Colonic mucosa (tissue), 4 donors: ENCODE measurements at regions not wholly inside any gene's neighbourhood (a gene's known extent, or its start where the extent isn't known, plus 50 kb on each side); places are given as distances from the start of the nearest gene placed in this dataset.

ENCODE experiments used
- DNase-seq: peaks from one replicate; pipeline ENCODE4 v3.0.0-alpha.2; 2020
- H3K27ac ChIP-seq: fragments of 200-600 bp; one replicate; pipeline ENCODE4 v1.8.0; 2021
- H3K27me3 ChIP-seq: fragments of 200-600 bp; one replicate; pipeline ENCODE4 v1.8.0; 2021
- H3K36me3 ChIP-seq: fragments of 200-600 bp; one replicate; pipeline ENCODE4 v1.8.0; 2021
- H3K4me1 ChIP-seq: fragments of 200-600 bp; one replicate; pipeline ENCODE4 v1.8.0; 2021; ENCODE audit warnings: mild to moderate bottlenecking
- H3K4me3 ChIP-seq: fragments of 200-600 bp; one replicate; pipeline ENCODE4 v1.8.0; 2021
- H3K9ac ChIP-seq, 2 donors: one replicate each; pipeline ENCODE4 v1.7.0; 2013; ENCODE audit warnings: control low read depth in 2 of 2, low read depth in 2 of 2, low read length in 2 of 2
- H3K9me3 ChIP-seq: fragments of 200-600 bp; one replicate; pipeline ENCODE4 v1.8.0; 2021
- CTCF ChIP-seq: fragments of 200-600 bp; IDR thresholded peaks from one replicate; pipeline ENCODE4 v1.8.0; 2022; ENCODE audit warnings: antibody characterized with exemption, mild to moderate bottlenecking
- intact Hi-C: fragments of 100-400 bp; cut with DNase I; formaldehyde crosslinking; loops from one replicate; pipeline ENCODE4 v1.14.1; 2022
- donor health status: healthy.
- donor health status: DM: no; HTN: no; CAD: no.
- donor health status: DM: no; HTN: no; CAD: no.

GRCh38 chr3:30518181-30518864, 88.1 kb upstream of the TGFBR2 start:
- no peak overlapping the region for H3K9ac ChIP-seq

GRCh38 chr3:30518872-30519271, 87.5 kb upstream of the TGFBR2 start:
- no peaks in the 10 kb centered on the region for H3K4me1 ChIP-seq
- H3K9ac ChIP-seq = no peak overlapping the region

More at GRCh38 chr3:30518181-30518864, 88.1 kb upstream of the TGFBR2 start:
- DNase-seq = peak; percentile 40
- H3K4me3 ChIP-seq = no peak overlapping the region
- no peaks in the 10 kb centered on the region for H3K4me1 ChIP-seq
- no peak overlapping the region for H3K27ac ChIP-seq
- intact Hi-C loops = loop anchor here (10.0 kb wide), 1 partner anchor 1024 kb away; no protein-coding TSS in a partner anchor
- TF ChIP-seq CTCF = no peak
- no peaks in the 10 kb centered on the region for H3K9me3 ChIP-seq
- H3K36me3 ChIP-seq = no peaks in the 10 kb centered on the region
- H3K27me3 ChIP-seq = no peaks in the 10 kb centered on the region

GRCh38 chr3:30520699-30521098, 85.7 kb upstream of the TGFBR2 start:
- H3K4me1 ChIP-seq = no peaks in the 10 kb centered on the region
- intact Hi-C loops = no loop called here
- H3K4me3 ChIP-seq = no peak overlapping the region
- no peaks in the 10 kb centered on the region for H3K36me3 ChIP-seq
- no peak for DNase-seq
- no peak overlapping the region for H3K9ac ChIP-seq
- no peak overlapping the region for H3K27ac ChIP-seq
- H3K9me3 ChIP-seq = no peaks in the 10 kb centered on the region
- no peaks in the 10 kb centered on the region for H3K27me3 ChIP-seq
- TF ChIP-seq CTCF = no peak

More at GRCh38 chr3:30518872-30519271, 87.5 kb upstream of the TGFBR2 start:
- no peak for TF ChIP-seq CTCF
- DNase-seq = no peak
- Histone ChIP-seq H3K27ac (no peak overlapping the region), H3K9me3 (no peaks in the 10 kb centered on the region), H3K4me3 (no peak overlapping the region), H3K36me3 (no peaks in the 10 kb centered on the region), H3K27me3 (no peaks in the 10 kb centered on the region)
- intact Hi-C loops = loop anchor here (10.0 kb wide), 1 partner anchor 1024 kb away; no protein-coding TSS in a partner anchor

- Histone ChIP-seq H3K27ac (no peak overlapping the region), H3K27me3 (no peaks in the 10 kb centered on the region), H3K4me3 (no peak overlapping the region), H3K9me3 (no peaks in the 10 kb centered on the region), H3K36me3 (no peaks in the 10 kb centered on the region), H3K9ac (no peak overlapping the region), H3K4me1 (no peaks in the 10 kb centered on the region)
- intact Hi-C loops = no loop called here
- DNase-seq = no peak
- TF ChIP-seq CTCF = no peak
Observed at GRCh38 chr3:30521156-30521715, 85.2 kb upstream of the TGFBR2 start.

GRCh38 chr3:30522476-30522875, 83.9 kb upstream of the TGFBR2 start:
- Histone ChIP-seq H3K27me3 (no peaks in the 10 kb centered on the region), H3K9me3 (no peaks in the 10 kb centered on the region), H3K4me3 (no peak overlapping the region), H3K9ac (no peak overlapping the region), H3K4me1 (no peaks in the 10 kb centered on the region), H3K36me3 (no peaks in the 10 kb centered on the region), H3K27ac (no peak overlapping the region)
- intact Hi-C loops = no loop called here
- TF ChIP-seq CTCF = no peak
- no peak for DNase-seq
